Gastrocnemius medialis (tissue), 4 donors: ENCODE measurements at regions not wholly inside any gene's neighbourhood (a gene's known extent, or its start where the extent isn't known, plus 50 kb on each side); places are given as distances from the start of the nearest gene placed in this dataset.

Source experiments
- POLR2A ChIP-seq, 2 donors: fragments of 450-650 bp; IDR thresholded peaks; one replicate each; pipeline ENCODE4 v1.6.1; 2017; ENCODE audit warnings: antibody characterized with exemption in 2 of 2, mild to moderate bottlenecking in 2 of 2, moderate library complexity in 2 of 2
- TF ChIP-seq, protein P1 (sequence below), 5 experiments: fragments of 450-650 bp in 3 of 5; fragments of 200-600 bp in 2 of 5; sonication (generic) in 2 of 5; IDR thresholded peaks in 4 of 5; conservative IDR thresholded peaks in 1 of 5; 1 replicate in 4 of 5; 2 replicates in 1 of 5; pipeline ENCODE4 v1.5.1; 2016 to 2019; ENCODE audit warnings: antibody characterized with exemption in 5 of 5, mild to moderate bottlenecking in 3 of 5, moderate library complexity in 3 of 5

DNA sequence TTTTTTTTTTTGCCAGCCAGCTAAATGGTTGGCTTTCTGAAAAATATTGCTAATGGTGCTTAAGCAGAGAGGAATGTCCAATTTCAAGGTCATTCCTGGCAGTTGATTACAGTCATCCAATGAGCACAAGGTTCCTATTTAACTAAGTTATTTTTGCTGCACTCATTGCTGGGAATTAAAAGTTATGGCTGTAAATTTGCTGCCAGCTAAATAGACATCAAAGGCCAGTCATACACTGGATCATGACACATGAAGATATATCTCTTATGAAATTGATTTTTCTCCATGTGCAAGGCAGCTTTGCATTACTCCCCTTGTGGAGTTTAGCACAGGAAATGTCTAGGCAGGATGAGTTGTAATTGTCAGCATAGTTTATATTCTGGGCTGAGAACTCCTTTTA lies 1898.4 kb upstream of the CELF4 start:
- TF ChIP-seq POLR2A (IDR thresholded peaks at IDR 0.05) = no peak
- TF ChIP-seq, protein P1, sequence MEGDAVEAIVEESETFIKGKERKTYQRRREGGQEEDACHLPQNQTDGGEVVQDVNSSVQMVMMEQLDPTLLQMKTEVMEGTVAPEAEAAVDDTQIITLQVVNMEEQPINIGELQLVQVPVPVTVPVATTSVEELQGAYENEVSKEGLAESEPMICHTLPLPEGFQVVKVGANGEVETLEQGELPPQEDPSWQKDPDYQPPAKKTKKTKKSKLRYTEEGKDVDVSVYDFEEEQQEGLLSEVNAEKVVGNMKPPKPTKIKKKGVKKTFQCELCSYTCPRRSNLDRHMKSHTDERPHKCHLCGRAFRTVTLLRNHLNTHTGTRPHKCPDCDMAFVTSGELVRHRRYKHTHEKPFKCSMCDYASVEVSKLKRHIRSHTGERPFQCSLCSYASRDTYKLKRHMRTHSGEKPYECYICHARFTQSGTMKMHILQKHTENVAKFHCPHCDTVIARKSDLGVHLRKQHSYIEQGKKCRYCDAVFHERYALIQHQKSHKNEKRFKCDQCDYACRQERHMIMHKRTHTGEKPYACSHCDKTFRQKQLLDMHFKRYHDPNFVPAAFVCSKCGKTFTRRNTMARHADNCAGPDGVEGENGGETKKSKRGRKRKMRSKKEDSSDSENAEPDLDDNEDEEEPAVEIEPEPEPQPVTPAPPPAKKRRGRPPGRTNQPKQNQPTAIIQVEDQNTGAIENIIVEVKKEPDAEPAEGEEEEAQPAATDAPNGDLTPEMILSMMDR (IDR thresholded peaks at IDR 0.05 in 4 of 5, conservative IDR thresholded peaks at IDR 0.05 in 1 of 5) = no peak
